Stimulated activated CD4-positive, alpha-beta T cell treated with anti-CD3 and anti-CD28 coated beads, Interleukin-1b, Interleukin-23, amount 100 ng/mL, for 24 hours (primary cell): ENCODE measurements at regions not wholly inside any gene's neighbourhood (a gene's known extent, or its start where the extent isn't known, plus 50 kb on each side); places are given as distances from the start of the nearest gene placed in this dataset.
"Not testable (repeated sequence)": the region's sequence is repeated elsewhere in the genome, so short reads cannot be mapped to it uniquely, and the experiment has no call there.

Source experiments
- DNase-seq, 4 experiments: peaks; one replicate each; pipeline ENCODE4 v3.0.0-alpha.2; 2020; ENCODE audit warnings: low read depth in 4 of 4, low spot score in 1 of 4

DNA sequence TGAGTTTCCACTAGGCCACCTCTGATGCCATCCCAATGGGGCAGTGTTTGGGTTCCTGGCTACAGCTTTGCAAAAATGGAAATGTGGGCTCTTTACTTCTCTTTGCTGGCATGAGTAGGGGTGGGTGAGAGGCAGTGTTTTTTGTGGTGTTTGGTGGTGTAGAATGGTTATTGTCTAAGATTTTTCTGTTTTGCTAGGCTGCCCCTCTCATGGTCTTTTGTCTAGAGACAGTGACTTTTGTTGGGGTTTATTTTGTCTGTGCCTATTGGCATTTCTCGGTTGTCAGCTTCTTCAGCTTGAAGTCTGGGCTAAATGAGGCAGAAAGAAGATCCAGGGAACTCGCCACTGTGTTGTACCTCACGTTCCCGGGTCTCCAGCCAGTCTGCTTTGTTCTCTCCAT lies 112.1 kb downstream of the CENPF start:
- no peak for DNase-seq

- no peak for DNase-seq
Measured at GRCh38 chr1:214717351-214717750, 114.4 kb downstream of the CENPF start.

GRCh38 chr1:214718724-214719123 lies 115.7 kb downstream of the CENPF start:
- DNase-seq: no peak

DNA sequence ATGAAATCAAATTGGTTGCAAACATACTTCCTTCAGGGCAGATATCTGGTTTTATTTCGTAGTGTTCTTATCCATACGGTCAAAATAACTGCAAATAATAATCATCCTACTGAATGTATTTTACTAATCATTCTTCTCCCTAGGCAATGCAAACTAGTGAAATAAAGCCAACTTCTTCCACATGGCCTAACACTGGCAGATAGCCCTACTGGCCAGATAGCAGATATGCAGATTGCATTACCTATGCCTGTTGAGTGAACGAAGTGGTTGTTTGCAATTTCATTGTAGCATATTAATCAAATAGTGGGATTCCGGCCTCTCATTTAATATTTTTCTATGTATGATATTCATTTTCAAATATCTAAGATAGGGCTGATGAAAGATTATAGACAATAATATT lies 116.2 kb downstream of the CENPF start:
- DNase-seq: no peak

DNA sequence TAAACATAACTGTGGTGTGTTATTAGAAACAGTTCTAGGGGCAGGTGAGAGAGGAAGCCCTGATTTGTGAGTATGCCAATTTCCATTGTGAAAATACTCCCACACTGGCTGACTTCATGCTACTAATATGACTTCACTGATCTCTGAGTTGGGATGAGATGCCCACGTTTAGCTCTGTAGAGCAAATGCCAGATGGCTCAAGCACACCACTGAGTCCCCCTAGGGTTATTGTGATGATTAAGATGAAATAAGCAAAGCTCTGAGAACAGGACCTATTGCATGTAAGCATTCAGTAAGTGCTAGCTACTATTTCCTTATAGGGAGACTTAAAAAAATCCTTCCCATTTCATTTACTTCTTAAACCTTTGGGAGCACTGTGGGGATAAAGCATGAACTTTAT lies 117.6 kb downstream of the CENPF start:
- DNase-seq: no peak

DNA sequence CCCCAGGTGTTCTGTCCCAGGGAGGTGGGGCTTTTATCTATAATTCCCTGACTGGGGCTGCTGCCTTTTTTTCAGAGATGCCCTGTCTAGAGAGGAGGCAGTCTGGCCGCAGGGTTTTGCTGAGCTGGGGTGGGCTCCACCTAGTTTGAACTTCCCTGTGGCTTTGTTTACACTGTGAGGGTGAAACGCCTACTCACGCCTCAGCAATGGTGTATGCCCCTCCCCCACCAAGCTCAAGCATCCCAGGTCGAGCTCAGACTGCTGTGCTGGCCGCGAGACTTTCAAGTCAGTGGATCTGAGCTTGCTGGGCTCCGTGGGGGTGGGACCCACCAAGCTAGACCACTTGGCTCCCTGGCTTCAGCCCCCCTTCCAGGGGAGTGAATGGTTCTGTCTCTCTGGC lies 124.3 kb downstream of the CENPF start:
- no peak for DNase-seq

DNA sequence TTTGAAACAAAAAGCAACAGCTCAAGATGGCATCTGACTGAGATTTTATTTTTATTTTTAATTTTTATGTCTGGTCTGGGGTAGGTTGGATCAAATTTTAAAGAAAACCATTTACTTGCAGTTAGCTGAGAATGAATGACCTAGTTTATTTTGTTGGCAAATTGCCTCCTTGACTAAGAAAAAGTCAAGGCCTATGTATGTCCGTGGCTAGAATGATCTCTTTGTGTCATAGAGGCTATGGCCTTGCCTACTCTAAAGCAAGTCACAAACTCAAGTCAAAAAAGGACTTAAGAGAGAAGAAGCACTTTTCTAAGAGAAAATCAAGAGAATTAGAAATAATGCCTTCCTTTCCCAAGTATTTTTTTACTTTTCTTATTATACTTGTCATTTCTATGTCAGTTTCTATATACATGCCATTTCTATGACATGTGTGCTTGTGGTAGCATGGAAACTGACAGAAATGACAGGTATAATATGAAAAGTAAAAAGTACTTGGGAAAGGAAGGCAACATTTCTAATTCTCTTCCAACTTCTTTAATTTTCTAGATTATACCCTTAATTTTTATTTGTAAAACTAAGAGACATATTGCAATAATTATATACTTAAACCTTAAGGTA lies 136.7 kb downstream of the CENPF start:
- DNase-seq: no peak

DNA sequence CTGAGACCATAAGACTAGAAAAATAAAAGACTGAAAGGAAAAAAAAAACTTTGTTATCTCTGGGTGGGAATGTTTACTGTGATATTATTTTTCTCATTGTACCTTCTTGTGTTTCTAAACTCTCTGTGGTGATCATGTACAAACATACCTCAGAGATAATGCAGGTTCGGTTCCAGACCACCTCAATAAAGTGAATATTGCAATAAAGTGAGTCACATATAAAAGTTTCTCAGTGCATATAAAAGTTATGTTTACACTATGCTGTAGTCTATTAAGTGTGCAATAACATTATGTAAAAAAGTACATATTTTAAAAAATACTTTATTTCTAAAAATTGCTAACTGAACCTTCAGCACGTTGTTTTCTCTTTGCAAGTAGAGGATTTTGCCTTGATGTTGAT lies 137.5 kb downstream of the CENPF start:
- DNase-seq: no peak

DNA sequence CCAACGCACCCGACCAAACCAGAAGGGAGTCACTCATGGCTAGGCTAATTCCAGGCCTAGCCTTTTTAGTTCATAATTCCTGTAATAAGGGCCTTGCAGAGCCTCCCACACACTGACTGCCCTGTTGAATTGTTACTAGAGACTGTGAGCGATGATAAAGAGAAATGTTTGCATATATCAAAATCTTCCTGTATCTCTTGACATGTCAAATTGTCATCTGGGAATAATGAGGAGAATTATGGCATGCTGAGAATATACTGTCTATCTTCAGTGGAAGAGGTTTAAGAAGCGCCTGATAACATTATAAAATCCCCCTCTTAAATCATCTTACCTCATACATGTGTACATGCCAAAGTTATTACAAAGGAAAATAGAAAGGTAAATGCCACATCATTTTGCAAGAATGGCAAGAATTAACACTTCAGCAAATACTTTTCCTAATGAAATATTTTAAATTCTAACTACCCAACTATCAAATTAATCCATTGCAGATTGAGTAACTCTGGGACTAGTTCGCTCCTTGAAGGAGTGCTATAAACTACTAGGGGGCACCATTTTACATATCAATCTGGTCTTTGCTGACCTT lies 144.1 kb downstream of the CENPF start:
- DNase-seq: no peak

- no peak for DNase-seq
Measured at GRCh38 chr1:214753236-214753852, 150.3 kb downstream of the CENPF start.

- DNase-seq: no peak
Measured at GRCh38 chr1:214761030-214761429, 158.0 kb downstream of the CENPF start.

DNA sequence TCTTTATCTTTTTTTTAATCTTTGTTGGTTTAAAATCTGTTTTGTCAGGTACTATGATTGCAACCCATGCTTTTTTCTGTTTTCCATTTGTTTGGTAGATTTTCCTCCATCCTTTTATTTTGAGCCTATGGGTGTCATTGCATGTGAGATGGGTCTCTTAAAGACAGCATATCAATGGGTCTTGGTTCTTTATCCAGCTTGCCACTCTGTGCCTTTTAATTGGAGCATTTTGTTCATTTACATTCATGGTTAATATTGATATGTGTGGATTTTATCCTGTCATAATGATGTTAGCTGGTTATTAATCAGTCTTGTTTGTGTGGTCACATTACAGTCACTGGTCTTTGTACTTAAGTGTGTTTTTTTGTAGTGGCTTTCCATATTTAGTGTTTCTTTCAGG lies 159.9 kb downstream of the CENPF start:
- no peak for DNase-seq

DNA sequence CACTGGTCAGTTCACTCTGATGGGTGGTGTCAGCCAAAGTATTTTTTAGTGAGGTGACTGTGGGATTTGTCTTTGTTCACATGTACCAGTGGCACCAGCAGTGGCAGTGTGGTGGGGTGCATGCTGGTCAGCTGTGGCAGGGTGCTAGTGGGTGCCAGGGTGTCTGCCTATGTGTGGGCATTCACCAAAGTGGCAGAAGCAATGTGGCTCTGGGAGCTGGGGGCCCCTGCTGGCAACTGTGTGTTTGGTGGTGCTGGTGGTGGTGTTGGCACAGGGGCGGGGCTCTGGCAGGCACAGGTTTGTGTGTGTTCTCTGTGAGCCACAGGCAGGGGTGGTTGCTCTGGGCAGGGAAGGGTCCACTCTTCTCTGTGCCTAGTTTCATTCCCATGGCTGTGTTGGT lies 161.5 kb downstream of the CENPF start:
- DNase-seq: no peak

DNA sequence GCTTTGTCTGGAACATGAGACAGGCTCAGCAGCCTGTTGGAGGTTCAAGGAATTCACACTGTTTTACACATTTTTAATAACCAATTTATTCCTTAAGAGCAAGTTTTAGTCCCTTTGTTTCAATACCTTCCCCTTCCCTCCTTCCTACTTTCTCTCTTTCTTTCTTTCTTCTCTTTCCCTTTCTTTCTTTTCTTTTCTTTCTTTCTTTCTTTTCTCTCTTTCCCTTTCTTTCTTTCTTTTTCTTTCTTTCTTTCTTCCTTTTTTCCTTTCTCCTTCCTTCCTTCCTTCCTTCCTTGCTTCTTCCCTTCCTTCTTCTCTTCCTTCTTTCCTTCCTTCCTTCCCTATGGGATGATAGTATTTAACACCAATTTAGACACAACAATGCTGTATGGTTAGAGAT lies 164.2 kb downstream of the CENPF start:
- no peak for DNase-seq

GRCh38 chr1:214769666-214770065 lies 166.7 kb downstream of the CENPF start:
- not testable (repeated sequence) for DNase-seq

- DNase-seq: no peak
Measured at GRCh38 chr1:214777364-214777763, 174.4 kb downstream of the CENPF start.

DNA sequence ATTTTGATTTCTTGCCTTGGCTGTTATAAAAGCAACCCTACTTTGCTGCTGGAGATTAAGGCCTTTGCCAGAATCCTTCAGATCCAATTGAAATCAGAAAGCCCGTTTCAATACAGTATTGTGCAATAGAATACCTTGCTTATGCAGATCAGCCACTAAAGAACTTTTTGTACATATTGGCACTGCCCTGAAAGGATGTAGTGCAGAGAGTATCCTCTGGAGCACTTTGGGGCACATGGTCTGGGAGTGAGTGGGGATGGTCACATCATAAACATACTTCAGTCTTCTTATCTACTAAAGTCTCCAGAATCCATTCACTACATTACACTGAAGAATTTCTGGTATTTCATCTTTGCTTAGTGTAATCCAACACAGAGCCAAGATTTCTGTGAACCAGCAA lies 189.0 kb downstream of the CENPF start:
- no peak for DNase-seq

DNA sequence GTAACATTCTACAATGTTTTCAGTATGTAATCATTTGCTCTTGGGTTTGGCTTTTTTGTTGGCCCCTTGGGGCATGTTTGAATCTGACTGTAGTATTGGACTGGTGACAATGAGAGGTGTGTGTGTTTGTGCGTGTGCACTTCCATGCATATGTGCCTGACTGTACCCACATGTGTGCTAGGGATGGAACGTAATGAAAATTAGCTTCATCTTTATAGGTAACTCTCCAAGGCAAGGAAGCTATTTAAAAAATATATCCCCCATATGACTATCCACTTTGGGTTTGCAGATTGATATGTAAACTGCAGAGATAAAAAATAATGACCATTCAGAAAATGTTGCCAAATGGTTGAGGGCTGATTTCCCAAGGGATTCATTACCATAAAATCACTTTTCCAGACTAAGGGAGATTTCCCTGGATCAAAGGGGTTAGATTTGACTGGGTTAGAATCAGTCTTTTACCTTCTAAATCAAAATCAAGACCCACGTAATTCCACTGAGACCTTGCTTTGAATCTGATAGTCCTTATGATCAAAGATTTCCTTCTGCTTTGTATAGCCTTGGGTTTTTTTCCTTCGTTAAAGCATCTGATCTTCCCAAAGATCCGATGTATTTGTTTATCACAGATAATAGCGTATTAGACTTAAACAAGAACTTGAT lies 189.7 kb downstream of the CENPF start:
- DNase-seq: no peak

DNA sequence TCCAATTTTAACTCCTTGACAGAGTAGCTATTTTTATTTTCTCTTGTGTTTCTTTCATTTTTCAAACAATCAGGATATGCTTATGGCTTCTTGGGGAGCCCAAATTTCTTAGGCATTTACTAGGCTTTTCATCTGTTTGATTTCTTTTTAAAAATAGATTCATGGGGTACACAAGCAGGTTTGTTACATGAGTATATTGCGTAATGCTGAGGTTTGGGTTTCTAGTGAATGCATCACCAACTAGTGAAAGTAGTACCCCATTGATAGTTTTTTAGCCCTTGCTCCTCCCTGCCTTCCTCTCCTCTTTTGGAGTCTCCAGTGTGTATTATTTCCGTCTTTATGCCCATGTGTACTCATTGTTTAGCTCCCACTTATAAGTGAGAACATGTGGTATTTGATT lies 190.7 kb downstream of the CENPF start:
- no peak for DNase-seq

DNA sequence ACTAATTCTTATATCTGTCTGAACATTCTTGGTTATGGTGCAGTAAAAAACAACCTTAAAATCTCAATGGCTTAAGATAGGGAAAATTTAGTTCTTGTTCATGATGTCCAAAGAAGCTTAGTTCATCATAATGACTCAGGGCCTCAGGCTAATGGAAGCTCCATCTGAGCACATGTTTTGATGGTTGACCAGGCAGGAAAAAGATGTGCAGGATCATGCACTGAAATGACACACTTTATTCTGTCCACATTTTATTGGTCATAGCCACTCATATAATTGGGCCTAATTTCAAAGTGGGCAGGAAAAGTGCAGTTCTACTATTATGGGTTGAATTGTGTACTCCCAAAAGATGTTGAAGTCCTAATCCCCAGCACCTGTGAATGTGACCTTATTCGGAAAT lies 198.2 kb downstream of the CENPF start:
- DNase-seq: no peak

- no peak for DNase-seq
Measured at GRCh38 chr1:214808845-214809460, 206.0 kb downstream of the CENPF start.

GRCh38 chr1:214816603-214817002 lies 213.6 kb downstream of the CENPF start:
- DNase-seq: no peak
